ENCODE measurements at regions not wholly inside any gene's neighbourhood (a gene's known extent, or its start where the extent isn't known, plus 50 kb on each side); places are given as distances from the start of the nearest gene placed in this dataset.

DNA sequence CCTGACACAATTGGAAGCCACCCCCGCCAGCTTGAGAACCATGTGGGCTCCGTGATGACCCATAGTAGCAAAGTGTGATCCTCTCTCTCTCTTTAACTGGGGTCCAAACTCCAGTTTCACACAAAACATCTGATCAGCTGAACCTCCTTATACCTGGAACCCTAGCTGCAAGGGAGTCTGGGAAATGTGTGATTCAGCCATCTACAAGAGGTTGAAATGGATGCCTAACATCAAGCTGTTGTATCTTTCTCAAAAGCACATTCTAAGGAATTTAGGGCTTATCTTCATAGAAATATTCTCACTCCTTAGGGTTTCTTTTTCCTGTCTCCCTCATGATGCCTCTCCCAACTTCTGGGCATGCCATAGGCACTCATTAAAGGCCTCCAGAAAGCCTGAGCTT lies 126.0 kb downstream of the BCOR start (continued):
- TF ChIP-seq EGR1 (IDR thresholded peaks at IDR 0.05; ENCODE audit: low read depth in 2 of 2), result no peak
- no peak for TF ChIP-seq FOXA1 (IDR thresholded peaks at IDR 0.05)
- TF ChIP-seq YY1 (IDR thresholded peaks at IDR 0.05), result no peak

DNA sequence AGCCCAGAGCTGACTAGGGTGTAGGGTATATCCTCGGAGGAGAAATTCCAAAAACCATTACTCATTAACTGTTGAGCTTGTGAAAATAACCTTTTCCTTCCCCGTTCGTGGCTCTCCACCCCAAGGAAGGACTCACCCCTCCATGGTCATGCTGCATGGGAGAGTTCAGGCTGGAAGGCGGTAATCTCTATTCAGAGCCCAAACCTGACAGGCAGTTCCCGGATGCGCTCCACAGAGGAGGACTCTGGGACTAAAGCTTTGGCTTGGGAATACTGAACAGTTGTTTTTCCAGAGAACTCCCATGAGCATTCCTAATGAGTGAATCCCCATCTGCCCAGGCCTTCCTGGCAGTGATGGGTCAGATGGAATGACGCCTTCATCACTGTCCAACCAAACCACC lies 125.4 kb downstream of the BCOR start:
- TF ChIP-seq GABPA (IDR thresholded peaks at IDR 0.05 in 1 of 2, conservative IDR thresholded peaks at IDR 0.05 in 1 of 2) (no peak), RXRA (IDR thresholded peaks at IDR 0.05) (no peak), TAF1 (conservative IDR thresholded peaks at IDR 0.05) (no peak), SP1 (IDR thresholded peaks at IDR 0.05) (no peak), FOXA1 (IDR thresholded peaks at IDR 0.05) (no peak), NR2F2 (IDR thresholded peaks at IDR 0.05) (no peak), YY1 (IDR thresholded peaks at IDR 0.05) (no peak), JUND (IDR thresholded peaks at IDR 0.05) (no peak), FOXA2 (IDR thresholded peaks at IDR 0.05) (no peak), HNF4A (conservative IDR thresholded peaks at IDR 0.05) (no peak), EGR1 (IDR thresholded peaks at IDR 0.05; ENCODE audit: low read depth in 2 of 2) (no peak), HNF4G (IDR thresholded peaks at IDR 0.05) (no peak), REST (IDR thresholded peaks at IDR 0.05) (no peak), MAX (IDR thresholded peaks at IDR 0.05) (no peak), RAD21 (IDR thresholded peaks at IDR 0.05) (no peak)
- TF ChIP-seq, protein P1, sequence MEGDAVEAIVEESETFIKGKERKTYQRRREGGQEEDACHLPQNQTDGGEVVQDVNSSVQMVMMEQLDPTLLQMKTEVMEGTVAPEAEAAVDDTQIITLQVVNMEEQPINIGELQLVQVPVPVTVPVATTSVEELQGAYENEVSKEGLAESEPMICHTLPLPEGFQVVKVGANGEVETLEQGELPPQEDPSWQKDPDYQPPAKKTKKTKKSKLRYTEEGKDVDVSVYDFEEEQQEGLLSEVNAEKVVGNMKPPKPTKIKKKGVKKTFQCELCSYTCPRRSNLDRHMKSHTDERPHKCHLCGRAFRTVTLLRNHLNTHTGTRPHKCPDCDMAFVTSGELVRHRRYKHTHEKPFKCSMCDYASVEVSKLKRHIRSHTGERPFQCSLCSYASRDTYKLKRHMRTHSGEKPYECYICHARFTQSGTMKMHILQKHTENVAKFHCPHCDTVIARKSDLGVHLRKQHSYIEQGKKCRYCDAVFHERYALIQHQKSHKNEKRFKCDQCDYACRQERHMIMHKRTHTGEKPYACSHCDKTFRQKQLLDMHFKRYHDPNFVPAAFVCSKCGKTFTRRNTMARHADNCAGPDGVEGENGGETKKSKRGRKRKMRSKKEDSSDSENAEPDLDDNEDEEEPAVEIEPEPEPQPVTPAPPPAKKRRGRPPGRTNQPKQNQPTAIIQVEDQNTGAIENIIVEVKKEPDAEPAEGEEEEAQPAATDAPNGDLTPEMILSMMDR (IDR thresholded peaks at IDR 0.05; ENCODE audit: low read depth, low read length, missing input control), result no peak
- TF ChIP-seq, protein P2, sequence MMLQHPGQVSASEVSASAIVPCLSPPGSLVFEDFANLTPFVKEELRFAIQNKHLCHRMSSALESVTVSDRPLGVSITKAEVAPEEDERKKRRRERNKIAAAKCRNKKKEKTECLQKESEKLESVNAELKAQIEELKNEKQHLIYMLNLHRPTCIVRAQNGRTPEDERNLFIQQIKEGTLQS (IDR thresholded peaks at IDR 0.05), result no peak
- TF ChIP-seq, protein P3, sequence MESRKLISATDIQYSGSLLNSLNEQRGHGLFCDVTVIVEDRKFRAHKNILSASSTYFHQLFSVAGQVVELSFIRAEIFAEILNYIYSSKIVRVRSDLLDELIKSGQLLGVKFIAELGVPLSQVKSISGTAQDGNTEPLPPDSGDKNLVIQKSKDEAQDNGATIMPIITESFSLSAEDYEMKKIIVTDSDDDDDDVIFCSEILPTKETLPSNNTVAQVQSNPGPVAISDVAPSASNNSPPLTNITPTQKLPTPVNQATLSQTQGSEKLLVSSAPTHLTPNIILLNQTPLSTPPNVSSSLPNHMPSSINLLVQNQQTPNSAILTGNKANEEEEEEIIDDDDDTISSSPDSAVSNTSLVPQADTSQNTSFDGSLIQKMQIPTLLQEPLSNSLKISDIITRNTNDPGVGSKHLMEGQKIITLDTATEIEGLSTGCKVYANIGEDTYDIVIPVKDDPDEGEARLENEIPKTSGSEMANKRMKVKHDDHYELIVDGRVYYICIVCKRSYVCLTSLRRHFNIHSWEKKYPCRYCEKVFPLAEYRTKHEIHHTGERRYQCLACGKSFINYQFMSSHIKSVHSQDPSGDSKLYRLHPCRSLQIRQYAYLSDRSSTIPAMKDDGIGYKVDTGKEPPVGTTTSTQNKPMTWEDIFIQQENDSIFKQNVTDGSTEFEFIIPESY (IDR thresholded peaks at IDR 0.05), result no peak
- Histone ChIP-seq H3K4me3 (ENCODE audit: low read depth in 1 of 3, low read length in 3 of 3) (no peak overlapping the region), H3K9ac (ENCODE audit: low read depth in 1 of 2, low read length in 2 of 2) (no peak overlapping the region), H3K27ac (ENCODE audit: low read depth in 1 of 2, low read length in 2 of 2) (no peak overlapping the region), H3K36me3 (ENCODE audit: control insufficient read depth in 4 of 4, insufficient read depth in 3 of 4, low read depth in 1 of 4, low read length in 3 of 4) (peaks cover 0 to 2% (median 0%) of the 10 kb centered on the region in 4 donors), H3K4me1 (ENCODE audit: control insufficient read depth in 4 of 4, insufficient read depth in 4 of 4, low read length in 3 of 4) (peaks cover 0 to 2% (median 0%) of the 10 kb centered on the region in 4 donors), H3K9me3 (ENCODE audit: control insufficient read depth in 4 of 4, low read length in 3 of 4) (peaks cover 0 to 12% (median 2%) of the 10 kb centered on the region in 4 donors), H3K27me3 (ENCODE audit: control insufficient read depth in 4 of 4, insufficient read depth in 4 of 4, low read length in 3 of 4) (no peaks in the 10 kb centered on the region)
- DNase-seq (ENCODE audit: low spot score), result no peak
- WGBS, result 91% methylated on average over 7 of the region's 7 CpGs
